GDM1 (cell line): ENCODE measurements at regions not wholly inside any gene's neighbourhood (a gene's known extent, or its start where the extent isn't known, plus 50 kb on each side); places are given as distances from the start of the nearest gene placed in this dataset.

Experiments
- DNase-seq: peaks from one replicate; lab custom pipeline; 2025; lab: John Stamatoyannopoulos, UW

DNA sequence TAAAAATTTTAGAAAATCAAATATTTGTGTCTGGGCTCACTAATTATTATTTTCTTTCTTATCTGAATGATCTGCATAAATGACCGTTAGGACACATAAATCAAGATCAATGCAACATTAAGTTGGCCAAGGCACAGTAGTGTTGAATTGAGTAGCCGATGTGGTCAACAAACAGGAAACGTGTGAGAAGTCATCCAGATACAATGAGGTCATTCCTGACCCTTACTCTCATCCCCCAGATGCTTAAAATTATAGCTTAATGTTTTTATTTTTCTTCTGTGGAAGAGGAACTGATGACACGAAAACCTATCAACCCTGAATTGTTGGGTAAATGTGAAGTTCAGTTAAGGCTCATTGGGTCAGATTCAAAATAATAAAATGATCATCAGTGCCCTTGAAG is 222.9 kb downstream of the RFC3 start:
- DNase-seq = no peak

DNA sequence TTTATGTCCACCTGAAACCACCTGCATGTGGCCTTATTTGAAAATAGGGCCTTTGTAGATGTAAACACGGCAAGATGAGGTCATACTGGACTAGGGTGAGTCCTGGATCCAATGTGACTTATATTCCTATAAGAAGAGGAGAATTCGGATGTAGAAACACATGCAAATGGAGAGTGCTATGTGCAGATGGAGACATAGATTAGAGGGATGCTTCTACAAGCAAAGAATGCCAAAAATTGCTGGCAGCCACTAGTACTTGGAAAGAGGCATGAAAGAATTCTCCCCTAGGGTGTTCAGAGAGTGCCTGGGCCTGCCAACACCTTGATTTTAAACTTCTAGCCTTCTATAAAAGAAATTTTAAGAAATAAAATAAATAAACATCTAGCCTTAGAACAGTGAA is 226.1 kb downstream of the RFC3 start:
- no peak for DNase-seq

DNA sequence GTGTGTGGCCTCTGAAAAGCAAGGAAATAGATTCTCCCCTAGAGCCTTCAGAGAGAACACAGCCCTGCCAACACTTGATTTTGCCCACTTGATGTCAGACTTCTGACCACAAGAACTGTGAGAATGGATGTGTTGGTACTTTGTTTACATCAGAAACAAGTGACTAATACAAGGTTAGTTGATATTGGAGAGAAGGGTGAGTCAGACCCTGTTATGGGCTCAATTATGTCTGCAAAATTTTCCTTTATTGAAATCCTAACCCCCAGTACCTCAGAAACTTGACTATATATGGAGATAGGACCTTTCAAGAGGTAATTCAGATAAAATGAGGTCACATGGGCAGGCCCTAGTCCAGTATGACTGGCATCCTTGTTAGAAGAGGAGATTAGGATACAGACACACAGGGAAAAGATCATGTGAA is 226.7 kb downstream of the RFC3 start:
- no peak for DNase-seq

- no peak for DNase-seq
Observed at GRCh38 chr13:34046457-34046856, 228.5 kb downstream of the RFC3 start.

DNA sequence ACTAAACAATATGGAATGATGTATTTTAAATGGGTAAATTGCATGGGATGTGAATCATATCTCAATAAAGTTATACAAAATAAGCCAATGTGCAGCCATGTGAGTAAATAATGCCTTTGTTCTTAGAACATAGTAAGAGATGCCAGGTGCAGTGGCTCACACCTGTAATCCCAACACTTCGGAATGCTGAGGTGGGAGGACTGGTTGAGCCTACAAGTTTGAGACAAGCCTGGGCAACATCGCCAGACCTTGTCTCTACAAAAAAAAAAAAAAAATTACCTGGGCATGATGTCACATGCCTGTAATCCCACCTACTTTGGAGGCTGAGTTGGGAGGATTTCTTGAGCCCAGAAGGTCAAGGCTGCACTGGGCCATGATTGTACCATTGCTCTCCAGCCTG is 230.7 kb downstream of the RFC3 start:
- DNase-seq = no peak

GRCh38 chr13:34056733-34057258 is 238.8 kb downstream of the RFC3 start:
- no peak for DNase-seq

DNA sequence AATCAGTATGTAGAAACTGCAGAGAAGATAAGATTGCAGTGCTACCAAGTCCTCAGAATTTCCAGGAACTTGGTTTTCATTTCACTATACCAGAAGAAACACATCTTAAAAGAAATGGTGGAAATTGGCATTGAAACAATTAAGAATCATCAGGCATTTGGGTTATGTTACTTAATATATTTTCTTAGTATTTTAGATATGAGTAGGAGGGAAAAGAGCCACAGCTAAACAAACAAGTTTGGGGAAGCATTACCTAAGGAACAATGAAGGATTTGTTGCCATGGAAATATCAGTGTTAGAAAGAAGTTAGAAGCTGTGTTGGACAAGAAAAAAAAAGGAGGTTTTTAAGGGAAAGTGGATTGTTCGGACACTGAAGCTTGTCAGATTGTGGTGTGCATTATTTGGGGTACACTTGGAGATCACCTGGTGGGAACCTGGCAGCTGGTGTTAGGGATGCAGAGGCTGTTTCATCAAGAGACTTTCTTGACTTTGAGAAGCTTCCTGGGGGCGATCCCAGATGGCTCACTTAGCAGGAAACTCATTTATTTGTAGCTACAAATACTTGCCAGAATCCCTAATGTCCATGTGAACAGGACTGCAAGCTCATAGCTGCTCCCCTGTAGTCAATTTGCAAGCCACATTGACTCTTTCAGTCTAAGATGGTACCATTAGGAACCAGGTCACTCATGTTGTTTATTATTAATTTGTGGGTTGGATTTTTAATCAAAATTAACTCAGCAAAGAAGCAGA is 246.7 kb downstream of the RFC3 start:
- DNase-seq = no peak

DNA sequence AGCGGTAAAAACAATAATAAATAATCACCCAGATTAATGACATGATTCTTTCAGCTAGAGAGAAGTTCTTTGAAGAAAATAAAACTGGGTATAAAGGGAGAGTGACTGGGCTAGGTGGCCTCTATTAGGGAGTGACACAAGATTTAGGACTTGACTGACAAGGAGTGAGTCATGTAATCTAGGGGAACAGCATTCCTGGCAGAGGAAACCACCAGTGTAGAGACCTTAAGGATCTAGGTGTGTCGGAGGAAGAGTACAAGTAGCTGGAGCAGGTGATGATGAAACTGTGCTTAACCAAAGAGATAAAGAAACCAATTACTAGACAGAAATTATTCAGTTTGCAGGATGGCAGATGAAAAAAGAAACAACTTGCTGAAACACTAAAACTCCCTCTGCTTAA is 248.0 kb downstream of the RFC3 start:
- DNase-seq = no peak

- no peak for DNase-seq
Observed at GRCh38 chr13:34066344-34066743, 248.4 kb downstream of the RFC3 start.

DNA sequence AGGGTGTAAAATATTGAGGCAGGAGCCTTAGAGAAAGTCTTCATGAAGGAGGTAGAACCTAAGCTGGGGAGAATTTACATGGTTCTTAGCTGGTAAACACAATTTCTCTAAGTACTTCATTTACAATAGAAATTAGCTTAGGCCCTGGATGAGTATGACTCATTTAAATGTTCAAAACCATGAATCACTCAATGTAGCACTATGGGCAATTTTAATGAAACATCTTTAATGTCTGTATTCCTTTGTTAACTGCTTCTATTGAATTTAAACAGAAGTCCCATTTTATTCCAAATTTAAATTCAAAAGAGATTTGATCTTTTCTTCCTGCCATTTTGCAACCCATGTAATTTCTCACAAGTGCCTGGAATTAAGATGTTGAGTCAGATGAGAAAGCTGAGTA is 252.1 kb downstream of the RFC3 start:
- DNase-seq = no peak

- DNase-seq = no peak
Observed at GRCh38 chr13:34070544-34071303, 252.8 kb downstream of the RFC3 start.

GRCh38 chr13:34076319-34076718 is 258.4 kb downstream of the RFC3 start:
- DNase-seq = no peak

DNA sequence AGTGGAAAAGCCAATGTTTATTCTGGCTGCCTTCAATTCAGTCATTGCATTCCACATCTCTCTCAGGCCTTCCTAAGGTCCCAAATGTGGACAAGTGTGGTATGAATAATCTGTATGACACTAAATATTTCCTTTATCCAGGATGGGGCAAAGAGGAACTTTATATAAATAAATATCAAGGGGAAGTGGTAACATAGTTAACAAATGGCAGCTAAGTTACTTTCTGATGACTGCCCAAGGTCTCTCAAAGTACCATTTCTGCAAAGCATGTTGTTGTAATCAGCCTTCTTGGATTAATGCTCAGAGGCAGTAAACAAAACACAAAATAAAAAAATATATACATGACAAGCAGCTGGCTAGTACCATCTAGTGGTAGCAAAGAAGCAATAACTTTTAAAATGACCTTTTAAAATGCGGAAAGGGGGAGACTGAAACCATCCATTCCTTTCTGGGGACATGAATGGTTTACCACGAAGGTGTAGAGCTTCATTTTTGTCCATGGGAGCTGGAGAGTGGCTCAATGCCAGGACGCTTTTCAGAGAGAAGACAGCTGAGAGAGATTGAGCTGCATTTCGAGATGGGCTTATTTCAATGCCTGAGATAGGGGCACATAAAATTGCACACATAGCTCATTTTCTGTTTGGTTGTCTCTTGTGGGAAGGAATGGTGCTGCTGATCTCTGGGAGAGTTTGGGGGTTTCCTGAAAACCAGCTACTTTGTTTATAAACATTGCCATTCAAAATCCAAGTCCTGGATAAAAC is 259.2 kb downstream of the RFC3 start:
- no peak for DNase-seq

DNA sequence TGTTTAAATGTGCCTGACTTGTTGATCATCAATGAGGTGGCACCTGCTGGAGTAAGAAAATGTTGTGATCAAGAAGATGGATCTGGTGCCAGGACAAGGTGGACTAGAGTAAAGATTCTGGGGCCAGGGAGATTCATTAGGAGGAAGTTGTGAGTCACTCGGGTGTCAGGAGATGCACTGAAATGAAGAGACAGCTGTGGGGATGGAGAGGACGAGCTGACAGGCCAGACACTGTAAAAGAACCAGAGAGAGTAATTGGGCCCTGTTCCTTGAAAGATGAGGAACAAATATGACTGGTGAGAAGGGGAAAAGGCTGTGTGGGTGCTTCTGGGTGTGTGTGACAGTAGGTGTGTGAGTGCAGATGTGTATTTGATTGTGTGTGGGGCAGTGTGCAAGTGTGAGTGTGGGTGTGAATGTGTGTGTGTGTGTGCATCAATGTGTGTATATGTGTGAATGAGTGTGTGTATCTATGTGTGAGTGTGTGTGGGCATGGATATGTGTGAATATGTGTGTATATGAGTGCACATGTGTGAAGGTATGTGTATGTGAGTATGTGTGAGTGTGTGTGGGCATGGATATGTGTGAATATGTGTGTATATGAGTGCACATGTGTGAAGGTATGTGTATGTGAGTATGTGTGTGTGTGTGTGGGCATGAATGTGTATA is 260.5 kb downstream of the RFC3 start:
- no peak for DNase-seq

GRCh38 chr13:34085204-34085603 is 267.3 kb downstream of the RFC3 start:
- DNase-seq = no peak

GRCh38 chr13:34086281-34086680 is 268.3 kb downstream of the RFC3 start:
- no peak for DNase-seq

DNA sequence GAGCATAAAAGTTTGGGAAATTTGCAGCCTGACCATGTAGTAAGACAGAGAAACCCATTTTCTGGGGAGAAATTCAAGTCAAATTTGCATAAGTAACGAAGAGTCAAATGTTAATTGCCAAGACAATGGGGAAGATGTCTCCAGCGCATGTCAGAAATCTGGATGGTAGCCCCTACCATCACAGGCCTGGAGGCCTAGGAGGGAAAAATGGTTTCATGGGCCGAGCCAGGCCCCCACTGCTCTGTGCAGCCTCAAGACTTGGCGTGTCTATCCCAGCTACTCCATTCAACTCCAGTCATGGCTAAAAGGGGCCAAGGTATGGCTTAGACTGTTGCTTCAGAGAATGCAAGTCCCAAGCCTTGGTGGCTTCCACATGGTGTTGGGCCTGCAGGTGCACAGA is 269.8 kb downstream of the RFC3 start:
- no peak for DNase-seq

DNA sequence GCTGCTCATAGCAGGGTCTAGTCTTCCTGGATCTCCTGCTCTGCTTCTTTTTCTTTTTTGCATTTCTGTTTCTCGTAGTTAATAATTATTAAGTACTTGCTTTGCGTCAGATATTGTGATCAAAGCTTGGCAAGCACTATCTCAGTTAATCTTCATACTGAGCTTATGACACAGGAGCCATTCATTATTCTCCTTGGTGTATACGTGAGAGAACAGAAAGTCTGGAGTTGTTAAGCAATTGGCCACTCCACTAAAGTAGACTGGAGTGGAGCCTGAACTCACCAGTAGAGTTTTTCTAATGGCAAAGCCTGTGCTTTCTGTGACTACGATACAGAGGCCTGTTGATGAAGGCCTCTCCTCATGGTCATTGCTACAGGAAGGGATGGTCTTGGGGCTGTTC is 285.9 kb downstream of the RFC3 start:
- DNase-seq = no peak

DNA sequence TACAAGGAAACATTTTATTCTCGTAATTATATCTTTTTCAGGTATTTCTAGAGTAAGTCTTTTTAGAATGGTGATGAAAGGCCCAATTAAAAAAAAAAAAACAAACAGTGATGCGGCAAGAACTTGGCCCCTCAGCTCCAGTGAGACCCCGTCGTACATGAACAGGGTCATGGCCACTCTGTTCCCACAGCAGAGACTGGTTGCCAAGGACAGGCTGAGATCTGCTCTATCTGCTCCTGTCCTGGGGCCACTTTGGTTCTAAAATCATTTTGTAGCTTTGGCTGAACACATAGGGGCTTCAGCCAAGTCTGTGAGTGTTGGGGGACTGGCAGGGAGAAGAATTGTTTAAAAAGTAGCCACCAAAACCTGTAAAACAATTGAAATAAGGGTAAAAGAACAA is 286.9 kb downstream of the RFC3 start:
- no peak for DNase-seq

DNA sequence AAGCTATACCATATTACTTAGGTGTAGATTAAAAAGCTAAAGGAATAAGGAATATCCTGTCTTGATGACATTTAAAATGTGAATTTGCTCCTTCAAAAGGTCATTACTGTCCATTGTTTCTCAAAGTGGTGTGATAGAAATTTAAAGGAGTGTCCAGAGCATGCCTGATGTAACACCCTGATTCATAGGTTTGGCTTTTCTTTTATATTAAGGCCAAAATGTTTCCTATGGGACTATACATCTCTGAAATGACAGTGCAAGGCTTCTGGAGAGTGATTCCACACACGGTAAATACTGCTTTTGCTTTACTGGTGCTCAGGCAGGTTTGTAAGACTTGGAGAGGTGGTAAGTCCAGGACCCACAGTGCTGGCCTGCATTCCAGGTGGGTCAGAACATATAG is 289.9 kb downstream of the RFC3 start:
- no peak for DNase-seq

- DNase-seq = no peak
Observed at GRCh38 chr13:34108410-34108809, 290.5 kb downstream of the RFC3 start.

DNA sequence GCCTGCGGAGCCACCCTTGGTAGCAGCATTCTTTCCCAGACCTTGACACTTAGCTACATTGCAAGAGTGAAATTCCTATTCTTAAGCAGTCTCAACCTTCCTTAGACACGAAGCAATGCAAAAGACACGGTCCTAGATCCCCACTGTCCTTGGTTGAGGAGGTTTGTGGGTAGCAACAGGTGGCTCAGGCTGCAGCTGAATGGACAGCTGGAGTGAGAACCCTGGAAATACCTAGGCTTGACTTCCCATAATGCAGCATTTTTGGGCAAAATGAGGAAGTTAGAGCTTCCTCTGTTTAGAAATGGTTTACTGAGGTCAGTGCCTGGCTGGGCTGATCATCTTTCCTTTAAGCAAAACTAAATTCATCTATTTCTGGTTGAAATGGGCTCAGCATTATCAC is 296.6 kb downstream of the RFC3 start:
- DNase-seq = peak; percentile 36
